Muscle layer of colon (tissue), 2 donors: ENCODE measurements at regions not wholly inside any gene's neighbourhood (a gene's known extent, or its start where the extent isn't known, plus 50 kb on each side); places are given as distances from the start of the nearest gene placed in this dataset.
"Not testable (repeated sequence)": the region's sequence is repeated elsewhere in the genome, so short reads cannot be mapped to it uniquely, and the experiment has no call there.

Experiments
- H3K27ac ChIP-seq: one replicate; pipeline ENCODE4 v1.7.0; 2013; ENCODE audit warnings: low read depth, mild to moderate bottlenecking, low read length, moderate library complexity
- H3K27me3 ChIP-seq, 2 donors: one replicate each; pipeline ENCODE4 v1.7.0; 2013; ENCODE audit warnings: low read length in 2 of 2, mild to moderate bottlenecking in 2 of 2; ENCODE audit not compliant: insufficient read depth in 2 of 2, control insufficient read depth in 1 of 2
- H3K36me3 ChIP-seq: one replicate; pipeline ENCODE4 v1.7.0; 2013; ENCODE audit warnings: mild to moderate bottlenecking, low read length; ENCODE audit not compliant: insufficient read depth
- H3K4me1 ChIP-seq: one replicate; pipeline ENCODE4 v1.7.0; 2013; ENCODE audit warnings: mild to moderate bottlenecking, low read length; ENCODE audit not compliant: insufficient read depth
- H3K4me3 ChIP-seq, 2 donors: one replicate each; pipeline ENCODE4 v1.7.0; 2013; ENCODE audit warnings: low read length in 2 of 2, low read depth in 1 of 2, mild to moderate bottlenecking in 1 of 2, moderate library complexity in 1 of 2
- H3K9ac ChIP-seq: one replicate; pipeline ENCODE4 v1.7.0; 2013; ENCODE audit warnings: low read length
- H3K9me3 ChIP-seq: one replicate; pipeline ENCODE4 v1.7.0; 2013; ENCODE audit warnings: mild to moderate bottlenecking, low read length
- donor health status: abdominal sarcoma.
- donor health status: Adenocarcinoma of cecum.

GRCh38 chr1:95650631-95651030, 416.6 kb downstream of the RWDD3 start:
- H3K9me3 ChIP-seq, result no peaks in the 10 kb centered on the region
- H3K27ac ChIP-seq, result no peak overlapping the region
- H3K36me3 ChIP-seq, result no peaks in the 10 kb centered on the region
- no peaks in the 10 kb centered on the region for H3K4me1 ChIP-seq
- no peaks in the 10 kb centered on the region for H3K27me3 ChIP-seq
- no peak overlapping the region for H3K9ac ChIP-seq
- H3K4me3 ChIP-seq, result no peak overlapping the region

- H3K9ac ChIP-seq, result no peak overlapping the region
- no peaks in the 10 kb centered on the region for H3K4me1 ChIP-seq
- H3K4me3 ChIP-seq, result no peak overlapping the region
- H3K27ac ChIP-seq, result no peak overlapping the region
- no peaks in the 10 kb centered on the region for H3K9me3 ChIP-seq
- H3K36me3 ChIP-seq, result no peaks in the 10 kb centered on the region
- no peaks in the 10 kb centered on the region for H3K27me3 ChIP-seq
These were observed 418.5 kb downstream of the RWDD3 start for GRCh38 chr1:95652423-95652965.

GRCh38 chr1:95653618-95654017, 419.6 kb downstream of the RWDD3 start:
- H3K27ac ChIP-seq, result no peak overlapping the region
- no peak overlapping the region for H3K9ac ChIP-seq
- H3K36me3 ChIP-seq, result no peaks in the 10 kb centered on the region
- H3K27me3 ChIP-seq, result no peaks in the 10 kb centered on the region
- no peak overlapping the region for H3K4me3 ChIP-seq
- no peaks in the 10 kb centered on the region for H3K9me3 ChIP-seq
- no peaks in the 10 kb centered on the region for H3K4me1 ChIP-seq

GRCh38 chr1:95655321-95656020, 421.5 kb downstream of the RWDD3 start:
- no peak overlapping the region for H3K4me3 ChIP-seq
- no peaks in the 10 kb centered on the region for H3K36me3 ChIP-seq
- H3K9me3 ChIP-seq, result no peaks in the 10 kb centered on the region
- H3K4me1 ChIP-seq, result no peaks in the 10 kb centered on the region
- H3K27ac ChIP-seq, result no peak overlapping the region
- H3K9ac ChIP-seq, result no peak overlapping the region
- no peaks in the 10 kb centered on the region for H3K27me3 ChIP-seq

- Histone ChIP-seq H3K9me3 (no peaks in the 10 kb centered on the region), H3K4me3 (no peak overlapping the region), H3K27ac (no peak overlapping the region), H3K4me1 (no peaks in the 10 kb centered on the region), H3K27me3 (no peaks in the 10 kb centered on the region), H3K9ac (no peak overlapping the region), H3K36me3 (no peaks in the 10 kb centered on the region)
These were observed 423.2 kb downstream of the RWDD3 start for GRCh38 chr1:95657248-95657647.

- Histone ChIP-seq H3K4me3 (no peak overlapping the region), H3K4me1 (no peaks in the 10 kb centered on the region), H3K9ac (no peak overlapping the region)
These were observed 425.2 kb downstream of the RWDD3 start for GRCh38 chr1:95659166-95659565.

GRCh38 chr1:95659588-95659987, 425.6 kb downstream of the RWDD3 start:
- Histone ChIP-seq H3K4me1 (no peaks in the 10 kb centered on the region), H3K27me3 (no peaks in the 10 kb centered on the region), H3K36me3 (no peaks in the 10 kb centered on the region), H3K9me3 (peaks cover 6% of the 10 kb centered on the region), H3K27ac (no peak overlapping the region), H3K4me3 (no peak overlapping the region), H3K9ac (no peak overlapping the region)

More at GRCh38 chr1:95659166-95659565, 425.2 kb downstream of the RWDD3 start:
- no peak overlapping the region for H3K27ac ChIP-seq
- peaks cover 6% of the 10 kb centered on the region for H3K9me3 ChIP-seq
- no peaks in the 10 kb centered on the region for H3K27me3 ChIP-seq
- no peaks in the 10 kb centered on the region for H3K36me3 ChIP-seq

GRCh38 chr1:95660736-95661135, 426.7 kb downstream of the RWDD3 start:
- H3K27me3 ChIP-seq, result no peaks in the 10 kb centered on the region
- H3K36me3 ChIP-seq, result no peaks in the 10 kb centered on the region
- peaks cover 6% of the 10 kb centered on the region for H3K9me3 ChIP-seq
- no peak overlapping the region for H3K27ac ChIP-seq
- H3K4me1 ChIP-seq, result no peaks in the 10 kb centered on the region
- no peak overlapping the region for H3K9ac ChIP-seq
- H3K4me3 ChIP-seq, result no peak overlapping the region

- H3K36me3 ChIP-seq, H3K4me1 ChIP-seq, H3K27ac ChIP-seq, H3K4me3 ChIP-seq, H3K9me3 ChIP-seq, H3K27me3 ChIP-seq, H3K9ac ChIP-seq: not testable (repeated sequence)
These were observed 429.5 kb downstream of the RWDD3 start for GRCh38 chr1:95663530-95663929.

- Histone ChIP-seq H3K36me3 (no peaks in the 10 kb centered on the region), H3K27me3 (no peaks in the 10 kb centered on the region), H3K9me3 (no peaks in the 10 kb centered on the region), H3K9ac (no peak overlapping the region), H3K27ac (no peak overlapping the region), H3K4me1 (no peaks in the 10 kb centered on the region), H3K4me3 (no peak overlapping the region)
These were observed 434.2 kb downstream of the RWDD3 start for GRCh38 chr1:95668165-95668564.

GRCh38 chr1:95669638-95670037, 435.6 kb downstream of the RWDD3 start:
- not testable (repeated sequence) for H3K4me1 ChIP-seq, H3K36me3 ChIP-seq, H3K4me3 ChIP-seq, H3K9ac ChIP-seq, H3K27me3 ChIP-seq, H3K9me3 ChIP-seq, H3K27ac ChIP-seq

GRCh38 chr1:95671098-95671497, 437.1 kb downstream of the RWDD3 start:
- H3K4me1 ChIP-seq, result no peaks in the 10 kb centered on the region
- H3K27me3 ChIP-seq, result no peaks in the 10 kb centered on the region
- no peak overlapping the region for H3K9ac ChIP-seq
- no peak overlapping the region for H3K27ac ChIP-seq
- no peaks in the 10 kb centered on the region for H3K36me3 ChIP-seq
- H3K4me3 ChIP-seq, result no peak overlapping the region
- no peaks in the 10 kb centered on the region for H3K9me3 ChIP-seq
